ENCODE measurements at regions not wholly inside any gene's neighbourhood (a gene's known extent, or its start where the extent isn't known, plus 50 kb on each side); places are given as distances from the start of the nearest gene placed in this dataset.
"Not testable (repeated sequence)": the region's sequence is repeated elsewhere in the genome, so short reads cannot be mapped to it uniquely, and the experiment has no call there.

DNA sequence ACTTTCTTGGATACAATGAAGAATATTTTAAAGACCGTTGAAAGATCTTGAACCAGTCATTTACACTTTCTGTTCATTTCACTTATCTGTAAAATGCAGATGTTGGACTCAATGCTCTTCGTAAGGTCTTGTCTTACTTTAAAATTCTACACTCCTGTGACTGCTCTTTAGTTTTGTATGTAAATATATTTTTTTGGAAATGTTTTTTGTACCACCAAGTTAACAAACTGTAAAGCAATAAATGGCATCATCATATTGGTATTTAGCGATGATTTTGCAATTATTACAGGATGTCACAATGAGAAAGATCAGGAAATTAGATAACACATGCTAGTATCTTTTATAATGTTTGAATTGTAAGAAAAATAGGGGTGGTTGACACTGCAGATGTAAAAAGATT lies 80.8 kb upstream of the GNAQ start:
- Histone ChIP-seq H3K4me1 (peaks cover 9 to 16% (median 12%) of the 10 kb centered on the region in 10 experiments; a peak in 17 of 20 replicates), H3K9ac (no peak overlapping the region), H3K27me3 (no peaks in the 10 kb centered on the region), H3K4me3 (no peak overlapping the region), H3K27ac (no peak overlapping the region), H4K20me1 (no peaks in the 10 kb centered on the region), H3K9me3 (replicated peaks in 1 of 11) (peaks cover 5 to 29% (median 7%) of the 10 kb centered on the region in 11 experiments), H3K4me2 (no peak overlapping the region), H3K36me3 (no peaks in the 10 kb centered on the region)
- no peak for TF ChIP-seq Cebpa-rat (IDR thresholded peaks at IDR 0.05)

DNA sequence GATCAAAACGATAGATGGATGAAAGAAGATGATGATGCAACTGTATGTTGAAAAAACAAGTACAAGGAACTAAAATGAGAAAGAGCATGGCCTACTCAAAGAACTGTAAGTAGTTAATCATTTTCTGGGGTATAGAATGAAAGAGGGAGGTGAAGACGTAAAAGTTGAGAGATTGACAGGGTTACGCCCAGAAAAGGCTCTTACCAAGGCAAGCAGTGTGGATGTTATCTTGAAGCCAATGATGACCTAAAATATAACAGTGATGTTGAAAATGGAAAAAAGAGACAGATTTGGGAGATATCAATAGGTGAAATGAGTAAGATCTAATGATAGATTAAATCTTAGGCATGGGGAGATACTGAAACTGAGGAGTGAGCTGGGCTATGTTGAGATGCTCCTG lies 80.4 kb upstream of the GNAQ start:
- Histone ChIP-seq H3K4me1 (peaks cover 9 to 20% (median 14%) of the 10 kb centered on the region in 10 experiments; a peak in 18 of 20 replicates), H3K4me3 (no peak overlapping the region), H3K4me2 (no peak overlapping the region), H4K20me1 (no peaks in the 10 kb centered on the region), H3K9me3 (replicated peaks in 1 of 11) (peaks cover 9 to 33% (median 11%) of the 10 kb centered on the region in 11 experiments), H3K36me3 (no peaks in the 10 kb centered on the region), H3K27me3 (no peaks in the 10 kb centered on the region), H3K9ac (no peak overlapping the region), H3K27ac (no peak overlapping the region)
- no peak for TF ChIP-seq Cebpa-rat (IDR thresholded peaks at IDR 0.05)

DNA sequence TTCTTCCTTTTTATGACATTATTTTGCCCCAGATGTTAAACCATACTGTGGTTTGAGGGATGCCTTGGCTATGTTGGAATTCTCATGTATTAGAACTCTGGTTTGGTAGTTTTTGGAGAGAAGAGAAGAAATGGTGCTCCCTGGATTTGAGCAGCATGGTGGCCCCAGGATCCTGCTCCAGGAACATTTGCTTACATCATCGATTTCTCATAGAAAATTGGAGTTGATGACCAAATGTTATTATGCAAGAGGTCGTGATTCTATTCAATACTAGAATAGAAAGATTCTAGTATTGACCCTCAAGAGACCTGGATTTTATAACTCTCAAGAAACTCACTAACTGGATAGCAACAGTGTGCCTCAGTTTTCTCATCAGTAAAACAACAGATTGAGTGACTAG lies 77.5 kb upstream of the GNAQ start:
- no peak for TF ChIP-seq Cebpa-rat (IDR thresholded peaks at IDR 0.05)
- H3K4me1 ChIP-seq: peaks cover 0 to 43% (median 19%) of the 10 kb centered on the region in 10 experiments; a peak in 15 of 20 replicates
- H3K27me3 ChIP-seq: no peaks in the 10 kb centered on the region
- no peak overlapping the region for H3K27ac ChIP-seq
- H3K4me3 ChIP-seq: no peak overlapping the region
- H4K20me1 ChIP-seq: no peaks in the 10 kb centered on the region
- H3K36me3 ChIP-seq: no peaks in the 10 kb centered on the region
- H3K9ac ChIP-seq: no peak overlapping the region
- H3K9me3 ChIP-seq (replicated peaks in 1 of 11): peaks cover 18 to 58% (median 21%) of the 10 kb centered on the region in 11 experiments
- H3K4me2 ChIP-seq: 0 out of 22 replicates have a peak overlapping the region, but pooled peaks of 1 of the 11 experiments have one; percentile 1

DNA sequence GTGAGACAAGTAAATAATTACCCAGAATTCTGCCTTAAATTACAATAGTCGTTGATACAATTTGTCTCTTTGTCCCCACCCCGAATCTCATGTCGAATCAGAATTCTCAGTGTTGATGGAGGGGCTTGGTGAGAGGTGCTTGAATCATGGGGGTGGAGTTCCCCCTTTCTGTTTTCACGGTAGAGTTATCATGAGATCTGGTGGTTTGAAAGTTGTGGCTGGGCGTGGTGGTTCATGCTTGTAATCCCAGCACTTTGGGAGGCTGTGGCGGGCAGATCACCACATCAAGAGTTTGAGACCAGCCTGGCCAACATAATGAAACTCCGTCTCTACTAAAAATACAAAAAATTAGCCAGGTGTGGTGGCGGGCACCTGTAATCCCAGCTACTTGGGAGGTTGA lies 75.0 kb upstream of the GNAQ start:
- H3K4me2 ChIP-seq: peak overlapping the region in 5 of 11 experiments; percentile 12 to 28 (median 18); a peak in 6 of 22 replicates
- peaks cover 18 to 55% (median 22%) of the 10 kb centered on the region in 11 experiments for H3K9me3 ChIP-seq (replicated peaks in 1 of 11)
- peak overlapping the region in 1 of 10 experiments; percentile 31; a peak in 3 of 20 replicates for H3K4me3 ChIP-seq
- H3K36me3 ChIP-seq, H4K20me1 ChIP-seq, H3K9ac ChIP-seq, H3K27me3 ChIP-seq: not testable (repeated sequence)
- peak overlapping the region in 5 of 11 experiments; percentile 18 to 91 (median 81); a peak in 9 of 22 replicates for H3K27ac ChIP-seq
- H3K4me1 ChIP-seq: peaks cover 0 to 59% (median 28%) of the 10 kb centered on the region in 10 experiments; a peak in 15 of 20 replicates

DNA sequence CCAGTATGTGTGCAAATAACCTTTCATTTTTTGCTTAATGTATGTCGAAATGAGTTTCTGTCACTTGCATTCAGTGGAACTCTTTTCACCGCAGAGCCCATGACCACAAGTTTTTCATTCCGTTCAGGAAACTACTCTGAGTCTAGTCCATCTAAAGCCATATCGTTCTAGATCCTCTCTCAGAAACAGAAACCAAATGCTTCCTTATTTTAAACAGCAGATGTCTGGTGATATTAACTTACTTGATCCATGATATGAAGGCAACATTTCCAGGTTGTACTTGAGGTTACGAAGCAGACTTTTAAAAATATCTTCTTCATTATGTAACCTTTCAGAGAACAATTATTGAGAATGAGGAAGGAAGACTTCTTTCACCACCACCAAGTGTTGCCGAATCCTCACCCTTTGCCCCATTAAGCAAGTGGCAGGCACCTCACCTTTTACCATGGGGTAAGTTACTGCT lies 72.4 kb upstream of the GNAQ start:
- Histone ChIP-seq H3K4me1 (peaks cover 0 to 64% (median 28%) of the 10 kb centered on the region in 10 experiments; a peak in 15 of 20 replicates), H3K9me3 (replicated peaks in 1 of 11) (peaks cover 20 to 58% (median 25%) of the 10 kb centered on the region in 11 experiments), H3K4me3 (no peak overlapping the region), H4K20me1 (no peaks in the 10 kb centered on the region), H3K4me2 (peak overlapping the region in 9 of 11 experiments; percentile 4 to 81 (median 62); a peak in 16 of 22 replicates), H3K36me3 (no peaks in the 10 kb centered on the region), H3K9ac (peak overlapping the region in 10 of 11 experiments; percentile 41 to 75 (median 62); a peak in 16 of 22 replicates), H3K27me3 (no peaks in the 10 kb centered on the region), H3K27ac (peak overlapping the region; percentile 49 to 93 (median 83))
- peak in 9 of 11 experiments; percentile 47 to 78 (median 64); a peak in 17 of 22 replicates for TF ChIP-seq Cebpa-rat (IDR thresholded peaks at IDR 0.05)

DNA sequence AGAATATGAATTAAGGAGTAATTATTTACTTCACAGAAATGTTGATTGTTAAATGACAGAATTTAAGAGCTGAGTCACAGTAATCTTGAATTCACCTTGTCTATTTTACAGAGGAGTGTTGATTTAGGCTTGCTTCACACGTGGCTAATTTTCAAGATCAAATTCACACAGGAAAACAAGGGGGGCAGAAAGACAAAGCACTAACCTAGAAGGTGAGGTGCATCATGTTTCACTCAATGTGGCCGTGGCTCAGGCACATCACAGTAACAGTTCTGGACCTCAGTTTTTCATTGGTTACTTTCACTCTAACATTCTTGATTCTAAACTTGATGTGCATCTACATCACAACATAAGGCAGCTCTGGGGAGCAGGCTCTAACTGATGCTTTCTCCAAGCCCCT lies 69.6 kb upstream of the GNAQ start:
- H3K9ac ChIP-seq: no peak overlapping the region

DNA sequence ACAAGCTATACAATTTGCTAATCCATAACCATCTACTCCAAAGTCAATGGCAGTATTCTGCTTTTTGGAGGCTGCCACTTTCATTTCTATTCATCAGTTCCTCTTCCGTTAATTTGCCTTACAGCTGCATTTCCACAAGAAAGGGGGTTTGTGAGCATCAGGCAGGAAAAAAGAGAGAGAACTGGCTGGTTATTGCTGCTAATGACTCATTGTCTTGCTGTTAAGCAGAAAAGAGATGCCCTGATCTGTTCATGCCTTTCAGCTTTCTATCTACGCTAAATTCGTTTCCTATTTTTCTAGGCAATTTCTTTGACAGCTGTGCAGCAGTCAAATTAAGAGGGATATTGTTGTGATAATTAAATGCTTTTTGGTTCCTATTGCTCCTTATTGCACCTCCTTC lies 65.9 kb upstream of the GNAQ start:
- Histone ChIP-seq H3K4me1 (peaks cover 4 to 37% (median 17%) of the 10 kb centered on the region in 10 experiments; a peak in 14 of 20 replicates), H3K9ac (peak overlapping the region in 5 of 11 experiments; percentile 27 to 60 (median 33); a peak in 9 of 22 replicates), H3K36me3 (no peaks in the 10 kb centered on the region), H3K27me3 (no peaks in the 10 kb centered on the region), H4K20me1 (no peaks in the 10 kb centered on the region), H3K9me3 (replicated peaks in 1 of 11) (peaks cover 0 to 9% (median 5%) of the 10 kb centered on the region in 11 experiments; a peak in 8 of 22 replicates), H3K4me2 (peak overlapping the region in 10 of 11 experiments; percentile 0 to 87 (median 66); a peak in 18 of 22 replicates), H3K27ac (peak overlapping the region in 9 of 11 experiments; percentile 36 to 82 (median 71); a peak in 16 of 22 replicates), H3K4me3 (no peak overlapping the region)
- TF ChIP-seq Cebpa-rat (IDR thresholded peaks at IDR 0.05): no peak

More for the DNA sequence above, 69.6 kb upstream of the GNAQ start:
- peak overlapping the region in 2 of 11 experiments; percentile 1 to 23; a peak in 3 of 22 replicates for H3K27ac ChIP-seq
- TF ChIP-seq Cebpa-rat (IDR thresholded peaks at IDR 0.05): no peak
- H4K20me1 ChIP-seq: no peaks in the 10 kb centered on the region
- H3K36me3 ChIP-seq: no peaks in the 10 kb centered on the region
- H3K4me3 ChIP-seq: no peak overlapping the region
- H3K9me3 ChIP-seq (replicated peaks in 1 of 11): peaks cover 1 to 39% (median 7%) of the 10 kb centered on the region in 11 experiments; a peak in 17 of 22 replicates
- H3K4me1 ChIP-seq: peaks cover 4 to 68% (median 37%) of the 10 kb centered on the region in 10 experiments; a peak in 15 of 20 replicates
- H3K4me2 ChIP-seq: no peak overlapping the region
- H3K27me3 ChIP-seq: no peaks in the 10 kb centered on the region

DNA sequence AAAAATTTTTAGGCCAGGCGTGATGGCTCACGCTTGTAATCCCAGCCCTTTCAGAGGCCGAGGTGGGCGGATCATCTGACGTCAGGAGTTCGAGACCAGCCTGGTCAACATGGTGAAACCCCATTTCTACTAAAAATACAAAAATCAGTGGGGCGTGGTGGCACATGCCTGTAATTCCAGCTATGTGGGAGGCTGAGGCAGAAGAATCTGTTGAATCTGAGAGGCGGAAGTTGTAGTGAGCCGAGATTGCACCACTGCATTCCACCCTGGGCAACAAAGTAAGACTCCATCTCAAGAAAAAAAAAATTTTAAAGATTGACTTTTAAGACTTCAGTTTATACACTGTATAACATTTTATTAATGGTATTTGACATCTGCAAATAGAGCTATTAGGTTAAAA lies 60.1 kb upstream of the GNAQ start:
- no peak for TF ChIP-seq Cebpa-rat (IDR thresholded peaks at IDR 0.05)

DNA sequence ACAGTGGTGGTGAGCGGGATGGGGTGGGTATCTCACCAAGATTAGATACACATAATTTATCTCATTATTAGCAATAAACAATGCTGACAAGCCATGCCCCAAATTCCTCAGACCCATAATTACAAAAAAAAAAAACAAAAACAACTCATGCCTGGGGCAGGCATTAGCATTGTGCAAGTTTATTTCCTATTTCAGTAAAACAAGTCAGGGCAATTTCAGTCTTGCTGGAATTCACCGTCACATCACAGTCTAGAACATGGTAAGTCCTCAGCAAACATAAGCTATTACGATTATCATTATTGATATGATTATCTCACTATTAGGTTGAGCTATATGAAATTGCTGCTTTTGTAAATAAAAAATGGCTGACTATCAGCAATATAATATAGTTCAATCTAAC lies 57.5 kb upstream of the GNAQ start:
- H3K27ac ChIP-seq: no peak overlapping the region
- peaks cover 0 to 19% (median 0%) of the 10 kb centered on the region in 11 experiments; a peak in 4 of 22 replicates for H3K9me3 ChIP-seq (replicated peaks in 1 of 11)
- TF ChIP-seq Cebpa-rat (IDR thresholded peaks at IDR 0.05): no peak

More for the DNA sequence above, 60.1 kb upstream of the GNAQ start:
- Histone ChIP-seq H4K20me1 (no peaks in the 10 kb centered on the region), H3K36me3 (no peaks in the 10 kb centered on the region), H3K27me3 (no peaks in the 10 kb centered on the region), H3K9me3 (replicated peaks in 1 of 11) (peaks cover 0 to 17% (median 0%) of the 10 kb centered on the region in 11 experiments; a peak in 4 of 22 replicates), H3K27ac (no peak overlapping the region), H3K4me1 (peaks cover 0 to 10% (median 1%) of the 10 kb centered on the region in 10 experiments; a peak in 9 of 20 replicates), H3K9ac (no peak overlapping the region), H3K4me3 (no peak overlapping the region), H3K4me2 (no peak overlapping the region)

DNA sequence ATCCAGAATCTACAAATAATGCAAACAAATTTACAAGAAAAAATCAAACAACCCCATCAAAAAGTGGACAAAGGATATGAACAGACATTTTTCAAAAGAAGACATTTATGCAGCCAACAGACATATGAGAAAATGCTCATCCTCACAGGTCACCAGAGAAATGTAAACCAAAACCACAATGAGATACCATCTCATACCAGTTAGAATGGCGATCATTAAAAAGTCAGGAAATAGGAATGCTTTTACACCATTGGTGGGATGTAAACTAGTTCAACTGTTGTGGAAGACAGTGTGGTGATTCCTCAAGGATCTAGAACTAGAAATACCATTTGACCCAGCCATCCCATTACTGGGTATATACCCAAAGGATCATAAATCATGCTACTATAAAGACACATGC lies 56.6 kb upstream of the GNAQ start:
- not testable (repeated sequence) for H3K4me2 ChIP-seq, H3K9ac ChIP-seq, H3K36me3 ChIP-seq, H3K4me3 ChIP-seq, H3K27ac ChIP-seq, H3K4me1 ChIP-seq, H3K27me3 ChIP-seq, H4K20me1 ChIP-seq
- H3K9me3 ChIP-seq (replicated peaks in 1 of 11): peaks cover 0 to 26% (median 5%) of the 10 kb centered on the region in 11 experiments; a peak in 11 of 22 replicates

More for the DNA sequence above, 57.5 kb upstream of the GNAQ start:
- no peaks in the 10 kb centered on the region for H3K36me3 ChIP-seq
- H3K4me1 ChIP-seq: no peaks in the 10 kb centered on the region
- H3K4me3 ChIP-seq: no peak overlapping the region
- H3K27me3 ChIP-seq: no peaks in the 10 kb centered on the region
- H4K20me1 ChIP-seq: no peaks in the 10 kb centered on the region
- H3K4me2 ChIP-seq: no peak overlapping the region
- H3K9ac ChIP-seq: no peak overlapping the region

All from BLaER1 treated with 17β-estradiol and CSF1 and Interleukin-3, amounts not matched to agents 10 nM and 100 nM (cell line).